HG03342 (cell line): ENCODE measurements at regions not wholly inside any gene's neighbourhood (a gene's known extent, or its start where the extent isn't known, plus 50 kb on each side); places are given as distances from the start of the nearest gene placed in this dataset.
"Not testable (repeated sequence)": the region's sequence is repeated elsewhere in the genome, so short reads cannot be mapped to it uniquely, and the experiment has no call there.

Source experiments
- ATAC-seq: cut with Tn5 transposase; IDR thresholded peaks from one replicate; pipeline ENCODE4 v1.9.1; 2021; ENCODE audit warnings: mild to moderate bottlenecking, moderate library complexity; ENCODE audit not compliant: unreplicated experiment

DNA sequence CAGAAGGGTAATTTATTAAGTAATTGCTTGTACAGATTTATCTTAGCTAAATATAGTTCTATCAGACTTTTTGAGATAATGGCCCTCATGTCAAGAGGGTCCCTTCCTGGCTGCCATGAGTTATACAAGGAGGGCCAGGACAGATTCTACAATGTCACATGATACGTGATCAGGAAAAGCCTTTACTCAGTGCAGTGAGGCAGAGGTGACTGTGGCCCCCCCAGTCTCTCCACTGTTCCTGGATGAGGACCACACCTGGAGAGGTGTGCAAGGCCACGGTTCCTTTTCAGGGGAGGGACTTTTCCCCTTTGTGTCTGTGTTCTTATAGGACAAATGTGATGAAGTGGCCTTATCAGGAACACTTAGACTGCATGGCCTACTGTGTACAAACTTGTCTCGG lies 54.3 kb upstream of the LRCH1 start:
- no peak for ATAC-seq

DNA sequence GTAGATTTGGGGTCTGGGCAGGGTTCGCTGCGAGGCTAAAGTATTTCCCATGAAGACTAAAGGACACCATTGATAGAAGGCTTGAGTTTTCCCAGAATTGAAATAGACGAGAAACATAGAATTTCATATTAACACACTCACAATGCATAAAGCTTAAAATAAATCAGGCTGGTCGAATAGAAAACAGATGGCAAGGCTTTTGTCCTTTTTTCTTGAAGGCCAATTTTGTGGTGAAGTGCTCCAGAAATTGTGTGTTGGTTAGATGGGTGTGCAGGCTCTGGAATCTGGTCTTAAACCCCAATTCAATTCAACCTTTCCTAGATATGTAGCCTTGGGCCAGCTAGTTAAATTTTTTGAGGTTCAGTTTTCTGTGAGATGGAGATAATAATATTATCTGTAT lies 56.9 kb upstream of the LRCH1 start:
- ATAC-seq: no peak

DNA sequence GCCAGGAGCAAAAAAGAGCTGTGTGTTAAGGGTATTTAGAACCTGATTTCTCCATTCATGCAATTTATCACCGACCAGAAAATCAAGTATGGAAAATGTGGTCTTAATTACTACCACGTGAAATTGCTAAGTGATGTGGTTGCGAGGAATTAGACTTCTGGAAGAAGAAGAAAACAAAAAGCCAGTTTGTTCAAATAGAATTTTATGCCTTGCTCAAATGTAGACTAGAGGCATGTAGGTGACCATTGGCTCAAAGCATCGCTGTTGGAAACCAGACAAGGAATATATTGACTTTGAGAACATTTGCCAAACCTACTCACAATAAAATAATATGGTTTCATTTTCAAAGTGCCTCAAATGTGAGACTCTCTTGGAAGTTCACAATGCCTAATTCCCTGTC lies 57.3 kb upstream of the LRCH1 start:
- ATAC-seq: no peak

DNA sequence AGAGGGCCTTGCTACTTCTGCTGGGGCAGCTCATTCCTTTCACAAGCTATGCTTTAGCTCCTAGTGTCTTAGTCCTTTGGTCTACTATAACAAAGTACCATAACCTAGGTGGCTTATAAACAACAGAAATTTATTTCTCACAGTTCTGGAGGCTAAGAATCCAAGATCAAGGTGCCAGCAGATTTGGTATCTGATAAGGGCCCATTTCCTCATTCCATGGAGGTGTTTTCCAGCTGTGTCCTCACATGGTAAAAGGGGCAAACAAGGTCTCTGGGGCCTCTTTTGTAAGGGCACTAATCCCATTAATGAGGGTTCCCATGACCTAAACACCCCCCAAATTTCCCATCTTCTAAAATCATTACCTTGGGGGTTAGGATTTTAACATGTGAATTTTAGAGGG lies 57.9 kb upstream of the LRCH1 start:
- ATAC-seq: no peak

DNA sequence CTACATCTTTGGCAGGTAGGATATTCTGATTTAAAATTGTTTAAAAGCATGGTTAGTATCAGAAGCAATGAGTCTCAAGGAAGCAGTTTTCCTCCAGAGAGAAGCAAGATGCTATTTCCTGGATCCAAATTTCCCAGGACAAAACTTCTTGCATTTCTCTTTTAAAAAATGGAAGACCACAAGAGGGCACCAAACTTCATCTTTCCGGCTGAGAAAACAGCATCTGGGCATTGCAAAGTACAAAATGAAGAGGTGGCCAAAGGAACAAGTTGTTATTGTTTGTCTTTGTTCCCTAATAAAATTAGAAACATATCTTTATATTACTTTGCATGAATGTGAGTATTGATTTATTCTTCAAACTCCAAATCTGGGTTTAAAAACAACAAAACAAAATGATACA lies 60.0 kb upstream of the LRCH1 start:
- no peak for ATAC-seq

DNA sequence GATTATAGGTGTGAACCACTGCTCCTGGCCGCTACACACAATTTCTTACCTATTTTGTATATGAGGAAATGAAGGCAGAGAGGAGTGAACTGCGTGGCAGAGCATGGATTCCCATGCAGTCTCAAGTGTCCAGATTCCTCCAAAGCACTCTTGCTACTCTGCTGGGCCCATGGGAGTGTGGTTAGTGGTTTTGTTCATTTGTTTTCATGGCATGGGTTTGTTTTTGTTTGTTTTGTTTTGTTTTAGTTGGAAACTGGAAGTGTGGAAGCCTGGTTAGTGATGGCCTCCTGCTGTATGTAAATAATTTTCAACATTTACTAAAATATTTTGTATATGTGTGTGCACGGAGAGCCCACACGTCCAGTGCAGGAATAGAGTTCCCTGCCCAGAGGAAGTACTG lies 61.3 kb upstream of the LRCH1 start:
- no peak for ATAC-seq

DNA sequence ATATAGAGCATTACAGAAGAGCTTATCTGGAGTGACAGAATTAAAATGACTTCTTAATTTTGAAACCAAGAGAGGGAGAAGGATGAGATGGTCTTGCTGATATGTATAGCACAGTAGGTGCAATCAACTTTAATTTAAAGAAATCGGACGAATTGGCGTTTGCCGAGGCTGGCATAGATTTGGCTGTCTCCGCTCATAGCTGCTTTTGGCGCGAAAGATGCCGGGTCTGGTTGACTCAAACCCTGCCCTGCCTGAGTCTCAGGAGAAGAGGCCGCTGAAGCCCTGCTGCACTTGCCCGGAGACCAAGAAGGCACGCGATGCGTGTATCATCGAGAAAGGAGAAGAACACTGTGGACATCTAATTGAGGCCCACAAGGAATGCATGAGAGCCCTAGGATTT lies 62.3 kb upstream of the LRCH1 start:
- ATAC-seq: not testable (repeated sequence)

DNA sequence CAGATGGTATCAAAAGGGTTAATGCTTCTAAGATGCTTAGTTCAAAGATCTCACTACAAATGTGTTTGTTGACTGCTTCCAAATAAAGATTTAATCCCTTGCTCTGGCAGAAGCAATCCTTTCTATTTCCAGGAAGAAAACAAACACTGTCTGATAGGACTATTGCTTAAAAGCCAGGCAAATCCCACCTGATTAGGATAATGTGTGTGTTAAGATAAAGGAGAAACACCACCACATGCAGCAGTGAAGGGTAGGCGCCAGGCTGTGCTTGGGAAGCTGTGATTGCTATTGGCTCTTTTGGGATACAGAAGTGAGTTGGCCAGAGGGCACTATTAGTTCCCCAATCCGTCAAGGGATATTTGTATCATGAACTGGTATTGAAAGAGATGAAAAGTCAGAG lies 62.8 kb upstream of the LRCH1 start:
- ATAC-seq: no peak

DNA sequence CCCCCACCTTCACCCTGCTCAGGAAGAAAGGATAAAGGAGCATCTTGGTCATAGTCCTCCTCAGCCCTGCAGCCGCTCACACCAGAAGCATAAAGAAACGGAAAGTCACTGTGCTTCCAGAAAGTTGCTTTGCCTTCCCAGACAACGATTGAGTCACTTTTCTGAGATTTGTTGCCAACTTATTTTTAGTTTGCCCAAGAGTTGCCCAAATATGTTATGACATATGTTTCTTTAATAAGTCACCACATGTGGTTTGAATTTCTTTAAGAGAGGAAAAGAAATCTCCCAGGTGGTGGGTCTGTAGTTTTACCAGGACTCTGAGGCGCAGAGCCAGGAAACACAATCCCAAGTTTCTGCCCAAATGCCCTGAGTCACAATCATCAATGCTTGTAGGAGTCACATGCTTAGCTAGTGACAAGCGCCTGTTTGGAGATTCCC lies 63.4 kb upstream of the LRCH1 start:
- ATAC-seq: no peak

DNA sequence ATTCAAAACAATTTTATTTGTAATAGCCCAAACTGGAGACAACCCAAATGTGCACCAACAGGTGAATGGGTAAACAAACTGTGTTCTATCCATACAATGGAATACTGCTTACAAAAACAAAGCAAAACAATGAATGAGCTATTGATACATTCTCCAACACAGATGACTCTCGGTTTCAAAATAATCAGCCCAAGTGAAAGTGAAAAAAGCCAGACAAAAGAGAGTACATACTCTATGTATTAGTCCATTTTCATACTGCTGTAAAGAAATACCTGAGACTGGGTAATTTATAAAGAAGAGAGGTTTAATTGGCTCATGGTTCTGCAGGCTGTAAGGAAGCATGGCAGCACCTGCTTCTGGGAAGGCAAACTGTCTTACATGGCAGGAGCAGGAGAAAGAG lies 65.2 kb upstream of the LRCH1 start:
- ATAC-seq: no peak

DNA sequence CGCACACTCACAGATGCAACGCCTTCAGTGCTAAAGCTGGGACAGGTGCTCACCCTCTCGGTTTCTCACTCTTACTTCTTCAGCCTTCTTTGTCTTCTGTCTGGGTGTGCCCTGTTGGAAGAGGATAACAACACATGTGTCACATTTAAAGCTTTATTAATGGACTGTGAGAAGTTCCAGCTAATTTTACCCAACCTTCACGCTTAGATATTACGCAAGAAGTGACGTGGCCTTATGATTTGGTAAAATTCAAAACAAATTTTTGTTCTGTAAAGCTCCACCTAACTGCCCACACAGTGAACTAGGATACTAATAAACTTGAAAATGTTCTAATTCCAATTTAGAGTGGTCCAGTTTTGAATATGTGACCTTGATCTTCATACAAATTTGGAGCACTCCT lies 66.7 kb upstream of the LRCH1 start:
- no peak for ATAC-seq

DNA sequence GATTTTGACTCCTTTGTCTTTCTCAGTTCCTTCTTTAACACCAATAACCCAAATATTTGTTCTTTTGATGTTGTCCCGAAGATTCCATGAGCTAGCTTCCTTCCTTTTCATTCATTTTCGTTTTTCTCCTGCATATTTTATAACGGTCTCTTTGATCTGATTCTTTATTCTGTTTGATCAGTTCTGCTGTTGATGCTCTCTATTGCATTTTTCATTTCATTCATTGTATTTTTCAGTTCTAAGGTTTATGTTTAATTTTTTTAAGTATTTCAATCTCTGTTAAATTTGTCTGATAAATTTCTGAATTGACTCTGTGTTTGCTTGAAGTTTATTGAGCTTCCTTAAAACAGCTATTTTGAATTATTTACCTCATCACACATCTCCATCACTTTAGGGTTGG lies 68.4 kb upstream of the LRCH1 start:
- ATAC-seq: no peak

DNA sequence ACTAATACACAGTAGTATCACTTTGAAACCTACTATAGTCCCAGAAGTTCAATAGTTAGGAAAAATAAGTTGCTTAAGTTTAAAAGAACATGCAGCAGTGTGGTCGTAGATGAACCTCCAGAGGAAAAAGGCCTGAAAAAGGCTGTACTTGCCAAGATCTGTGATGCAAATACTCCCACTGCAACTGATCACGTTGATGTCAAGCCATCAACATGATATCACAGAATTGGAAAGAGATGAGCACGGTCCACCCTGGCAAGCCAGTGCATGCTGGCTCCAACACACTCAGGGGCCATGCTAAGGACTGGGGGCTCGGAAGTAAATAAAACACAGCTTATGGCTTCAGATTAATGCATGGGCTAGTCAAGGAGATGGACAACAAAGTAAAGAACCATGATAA lies 71.8 kb upstream of the LRCH1 start:
- ATAC-seq: no peak

DNA sequence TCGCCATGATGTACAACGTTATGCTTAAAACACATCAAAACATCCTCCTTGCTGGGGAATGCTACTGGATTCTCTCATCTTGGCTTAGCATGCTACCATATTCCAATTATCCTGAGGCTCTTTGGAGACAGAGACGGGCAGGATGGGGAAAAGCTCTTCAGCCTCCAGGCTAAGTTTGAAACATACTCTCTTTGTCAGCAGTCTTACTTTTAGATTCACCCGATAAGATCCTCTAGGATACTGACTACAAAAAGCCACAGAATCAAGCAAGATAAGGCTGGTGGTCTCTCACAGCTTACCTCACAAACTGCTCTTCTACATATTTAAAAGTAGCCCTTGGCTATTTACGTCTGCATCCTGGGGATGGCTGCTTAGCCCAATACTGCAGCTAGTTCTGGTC lies 72.8 kb upstream of the LRCH1 start:
- no peak for ATAC-seq

DNA sequence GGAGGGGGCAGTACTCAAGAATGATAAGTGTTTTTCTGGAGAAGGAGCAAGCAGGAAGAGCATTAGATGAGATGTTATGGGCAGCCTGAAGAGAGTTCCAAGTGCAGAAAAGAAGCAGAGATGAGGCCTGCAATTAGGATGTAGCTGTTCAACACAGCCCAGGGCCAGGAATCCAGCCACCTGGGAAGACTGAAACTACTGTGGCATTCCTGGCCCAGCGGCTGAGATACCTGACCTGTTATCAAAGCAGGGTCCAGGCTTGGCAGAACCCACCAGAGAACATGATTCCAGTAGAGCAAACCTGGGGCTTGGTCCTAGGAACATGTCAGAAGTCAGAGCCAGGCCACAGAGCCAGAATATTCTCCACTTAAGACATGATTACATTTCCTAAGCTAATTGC lies 73.3 kb upstream of the LRCH1 start:
- no peak for ATAC-seq

DNA sequence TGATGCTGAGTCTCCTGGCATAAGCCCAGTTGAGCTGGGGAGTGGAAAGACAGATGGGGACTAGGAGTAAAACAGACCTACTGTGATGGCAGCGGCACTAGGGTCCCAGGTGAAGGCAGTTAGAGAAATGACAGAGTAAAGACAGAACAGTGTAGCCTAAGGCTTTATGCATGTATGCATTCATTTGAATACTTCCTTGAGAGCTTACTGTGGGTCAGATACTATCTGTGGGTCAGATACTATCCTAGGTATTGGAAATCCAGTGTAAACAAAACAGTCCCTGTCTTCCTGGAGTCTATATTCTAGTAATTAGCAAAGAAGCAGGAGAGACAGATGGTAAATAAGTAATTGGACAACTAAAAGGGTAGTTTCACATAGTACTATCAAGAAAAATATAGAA lies 73.7 kb upstream of the LRCH1 start:
- ATAC-seq: no peak

DNA sequence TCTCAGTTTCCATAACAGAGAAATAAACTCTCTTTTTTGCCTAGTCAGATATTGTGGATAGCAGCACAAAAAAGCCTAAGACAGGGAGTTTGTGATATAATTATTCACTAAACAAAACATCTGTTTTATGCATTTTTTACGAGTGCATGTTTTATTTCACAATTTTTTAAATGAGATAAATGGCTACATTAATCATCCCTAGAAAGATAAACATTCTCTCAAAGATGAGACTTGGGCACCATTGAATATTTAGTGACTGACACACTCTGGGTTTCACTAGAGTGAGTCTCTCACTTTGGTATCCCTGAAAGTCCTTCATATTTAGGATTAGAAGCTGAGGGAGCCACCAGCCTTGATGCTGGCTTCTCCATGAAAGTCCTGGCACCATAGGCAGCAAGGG lies 74.3 kb upstream of the LRCH1 start:
- no peak for ATAC-seq

DNA sequence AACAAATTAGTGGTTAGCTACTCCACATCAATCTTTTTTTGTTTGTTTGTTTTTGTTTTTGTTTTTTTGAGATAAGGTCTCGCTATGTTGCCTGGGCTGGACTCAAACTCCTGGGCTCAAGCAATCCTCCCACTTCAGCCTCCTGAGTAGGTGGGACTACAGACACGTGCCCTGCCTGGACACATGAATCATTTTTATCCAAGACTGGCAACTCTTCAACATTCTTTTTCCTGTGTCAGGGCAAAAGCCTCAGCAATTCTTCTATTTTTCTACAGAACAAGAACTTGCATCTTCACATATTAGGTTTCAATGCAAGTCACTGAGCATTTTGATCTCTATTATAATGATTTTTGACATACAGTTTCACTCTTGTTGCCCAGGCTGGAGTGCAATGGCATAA lies 76.8 kb upstream of the LRCH1 start:
- ATAC-seq: no peak

DNA sequence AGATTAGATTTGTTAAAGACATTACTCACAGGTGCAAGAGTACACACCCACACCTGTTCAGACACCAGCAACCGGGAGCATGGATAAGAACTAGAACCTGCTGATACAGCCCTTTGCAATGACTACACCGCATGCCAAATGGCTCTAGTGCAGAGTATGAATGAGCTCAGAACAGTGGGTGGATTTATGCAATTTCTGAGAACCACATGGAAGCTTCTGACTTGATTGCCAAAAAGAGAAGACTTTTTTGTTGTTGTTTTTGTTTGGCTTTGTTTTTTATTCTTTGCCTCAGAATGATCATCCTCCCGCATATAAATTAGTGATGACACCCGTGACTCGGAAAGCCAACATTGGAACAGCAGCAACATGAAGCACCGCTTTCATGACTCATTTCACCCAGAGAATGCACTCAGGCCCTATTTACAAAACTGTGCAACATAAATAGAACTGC lies 77.4 kb upstream of the LRCH1 start:
- no peak for ATAC-seq

DNA sequence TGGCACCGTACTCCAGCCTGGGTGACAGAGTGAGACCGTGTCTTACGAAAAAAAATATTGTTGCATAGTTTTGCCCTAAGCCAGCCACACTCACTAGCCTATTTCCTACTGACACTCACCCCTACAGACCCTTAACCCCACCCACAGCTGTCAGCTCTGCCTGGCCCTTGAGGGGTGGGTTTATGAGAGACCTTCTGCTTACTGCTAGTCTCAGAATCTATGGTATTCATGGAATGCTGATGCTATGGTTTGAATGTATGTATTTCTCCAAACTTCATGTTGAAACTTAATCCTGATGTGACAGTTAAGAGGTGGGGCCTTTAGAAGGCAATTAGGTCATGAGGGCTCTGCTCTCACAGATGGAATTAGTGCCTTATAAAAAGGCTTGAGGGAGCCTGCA lies 79.2 kb upstream of the LRCH1 start:
- ATAC-seq: no peak

DNA sequence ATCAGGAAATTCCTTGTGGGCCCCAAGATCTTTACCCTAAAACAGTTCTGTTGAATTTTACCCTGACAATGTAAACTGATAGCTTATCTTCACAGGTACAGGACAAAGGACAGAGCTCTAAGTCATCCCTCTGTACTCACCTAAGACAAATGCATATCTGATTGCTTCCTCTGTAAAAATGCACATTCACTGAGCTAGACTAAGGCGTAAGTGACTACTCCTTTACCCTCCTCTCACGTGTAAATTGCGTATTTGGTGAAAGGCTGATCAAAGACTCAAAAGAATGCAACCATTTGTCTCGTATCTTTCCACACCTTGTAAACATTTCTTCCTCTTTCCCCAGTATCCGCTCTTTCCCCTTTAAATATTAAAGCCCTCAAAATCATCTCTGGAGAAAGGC lies 80.6 kb upstream of the LRCH1 start:
- ATAC-seq: no peak

DNA sequence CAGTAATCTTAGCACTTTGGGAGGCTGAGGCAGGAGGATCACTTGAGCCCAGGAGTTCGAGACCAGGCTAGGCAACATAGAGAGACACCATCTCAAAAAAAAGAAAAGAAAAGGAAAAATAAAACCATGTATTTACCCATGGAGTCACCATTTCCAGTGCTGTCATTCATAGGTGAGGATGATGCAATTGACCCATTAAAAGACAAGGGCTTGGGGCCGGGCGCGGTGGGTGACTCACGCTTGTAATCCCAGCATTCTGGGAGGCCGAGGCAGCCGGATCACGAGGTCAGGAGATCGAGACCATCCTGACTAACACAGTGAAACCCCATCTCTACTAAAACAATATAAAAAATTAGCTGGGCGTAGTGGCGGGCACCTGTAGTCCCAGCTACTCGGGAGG lies 82.6 kb upstream of the RUBCNL start:
- not testable (repeated sequence) for ATAC-seq

DNA sequence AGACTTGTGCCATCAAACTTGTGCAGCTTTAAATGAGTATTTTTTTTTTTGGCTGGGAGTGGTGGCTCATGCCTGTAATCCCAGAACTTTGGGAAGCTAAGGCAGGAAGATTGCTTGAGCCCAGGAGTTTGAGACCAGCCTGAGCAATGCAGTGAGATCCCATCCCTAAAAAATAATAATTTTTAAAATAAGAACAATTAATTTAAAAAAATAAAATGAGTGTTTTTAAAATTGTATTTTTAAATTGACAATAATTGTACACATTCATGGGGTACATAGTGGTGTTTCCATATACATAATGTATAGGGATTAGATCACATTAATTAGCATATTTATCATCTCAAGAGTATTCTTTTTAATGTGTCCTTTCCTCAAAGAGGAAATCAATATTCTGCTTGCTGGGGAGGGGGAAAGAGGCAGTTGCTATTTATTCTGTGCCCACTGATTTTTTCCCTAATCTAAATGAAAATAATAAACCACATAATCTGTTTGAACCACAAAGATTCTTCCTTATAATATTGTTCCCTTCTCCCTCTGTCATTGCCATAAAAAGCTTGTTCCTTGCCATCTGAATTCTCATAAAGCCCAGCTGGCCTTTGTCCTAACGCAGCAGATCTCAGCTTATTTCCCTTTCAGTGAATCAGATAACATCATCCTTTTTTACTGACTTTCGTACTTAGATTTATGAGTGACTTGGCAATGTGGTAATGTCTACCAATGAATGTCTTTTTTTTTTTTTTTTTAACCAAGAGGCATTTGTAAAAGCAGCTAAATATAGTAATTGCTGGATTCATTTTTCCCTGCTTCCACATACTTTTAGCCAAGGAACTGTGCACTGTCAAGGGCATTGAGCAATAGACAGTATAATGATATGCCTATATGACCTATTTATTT lies 81.8 kb upstream of the RUBCNL start:
- no peak for ATAC-seq
